PC-9 (cell line): ENCODE measurements at regions not wholly inside any gene's neighbourhood (a gene's known extent, or its start where the extent isn't known, plus 50 kb on each side); places are given as distances from the start of the nearest gene placed in this dataset.

Experiments used
- BruUV-seq: library from RNA; stranded (reverse); fragments of 400-500 nt; replicated peaks from 2 replicates; lab custom pipeline; 2021; lab: Mats Ljungman, UMichigan
- CTCF ChIA-PET: fragments of 300-600 bp; sonication (Branson Sonifier 250); formaldehyde crosslinking; loops from one replicate; lab custom pipeline; 2022; ENCODE audit warnings: antibody characterized with exemption; lab: Charles Lee
- POLR2A ChIA-PET: fragments of 300-600 bp; sonication (Branson Sonifier 250); formaldehyde crosslinking; loops from one replicate; lab custom pipeline; 2022; ENCODE audit warnings: antibody characterized with exemption; ENCODE audit not compliant: unreplicated experiment; lab: Charles Lee
- DNase-seq, 2 experiments: peaks; one replicate each; pipeline versions ENCODE4 v3.0.0 to v3.0.0-alpha.2; 2015 to 2022; ENCODE audit warnings: mixed read lengths in 1 of 2
- H2AFZ ChIP-seq: fragments of 200-600 bp; sonication (generic); 2 replicates; pipeline ENCODE4 v1.8.1; 2017; ENCODE audit warnings: antibody characterized with exemption
- H3F3A ChIP-seq: fragments of 200-600 bp; sonication (generic); 2 replicates; pipeline ENCODE4 v1.8.1; 2017; ENCODE audit warnings: antibody characterized with exemption, mild to moderate bottlenecking, low read depth; ENCODE audit not compliant: insufficient read depth
- H3K27ac ChIP-seq: fragments of 200-600 bp; sonication (generic); 2 replicates; pipeline ENCODE4 v1.6.1; 2016; ENCODE audit warnings: mixed run types
- H3K27me3 ChIP-seq: fragments of 200-600 bp; sonication (generic); 2 replicates; pipeline ENCODE4 v1.6.1; 2016; ENCODE audit warnings: low read depth, mixed run types; ENCODE audit not compliant: insufficient read depth
- H3K36me3 ChIP-seq: fragments of 200-600 bp; sonication (generic); 2 replicates; pipeline ENCODE4 v1.6.1; 2016; ENCODE audit warnings: low read depth, mixed run types
- H3K4me1 ChIP-seq: fragments of 200-600 bp; sonication (generic); replicated peaks from 2 replicates; pipeline ENCODE4 v1.6.1; 2016; ENCODE audit warnings: mixed run types; ENCODE audit not compliant: insufficient read depth
- H3K4me2 ChIP-seq: fragments of 200-600 bp; sonication (generic); 2 replicates; pipeline ENCODE4 v1.6.1; 2017; ENCODE audit warnings: mixed run types
- H3K4me3 ChIP-seq: fragments of 200-600 bp; sonication (generic); 2 replicates; pipeline ENCODE4 v1.6.1; 2016; ENCODE audit warnings: mixed run types
- H3K79me2 ChIP-seq: fragments of 200-600 bp; sonication (generic); 2 replicates; pipeline ENCODE4 v1.6.1; 2017; ENCODE audit warnings: low read depth, mixed run types
- H3K9me2 ChIP-seq: fragments of 200-600 bp; sonication (generic); 2 replicates; pipeline ENCODE4 v1.8.1; 2017; ENCODE audit warnings: mild to moderate bottlenecking; ENCODE audit not compliant: insufficient read depth
- H3K9me3 ChIP-seq: fragments of 200-600 bp; sonication (generic); 2 replicates; pipeline ENCODE4 v1.8.1; 2016; ENCODE audit warnings: low read depth; ENCODE audit not compliant: insufficient read depth
- H4K20me1 ChIP-seq: fragments of 200-600 bp; sonication (generic); 2 replicates; pipeline ENCODE4 v1.8.1; 2017; ENCODE audit not compliant: insufficient read depth
- CTCF ChIP-seq: fragments of 200-600 bp; sonication (generic); conservative IDR thresholded peaks from 2 replicates; pipeline ENCODE4 v1.6.1; 2017; ENCODE audit warnings: mixed run types, antibody characterized with exemption, mild to moderate bottlenecking, moderate library complexity
- EZH2 ChIP-seq: fragments of 200-600 bp; sonication (generic); IDR thresholded peaks from 2 replicates; pipeline ENCODE4 v1.8.0; 2017; ENCODE audit warnings: antibody characterized with exemption, low read depth
- intact Hi-C: fragments of 100-400 bp; cut with micrococcal nuclease; formaldehyde crosslinking; loops from one replicate; pipeline ENCODE4 v1.10.0; 2022; ENCODE audit not compliant: unreplicated experiment

- Histone ChIP-seq H4K20me1 (no peaks in the 10 kb centered on the region), H3K27ac (no peak overlapping the region), H3K36me3 (no peaks in the 10 kb centered on the region), H3K79me2 (no peaks in the 10 kb centered on the region), H3K9me2 (no peaks in the 10 kb centered on the region), H3F3A (no peaks in the 10 kb centered on the region), H3K4me3 (no peak overlapping the region), H3K27me3 (no peaks in the 10 kb centered on the region), H3K4me1 (no peaks in the 10 kb centered on the region), H3K9me3 (no peaks in the 10 kb centered on the region), H3K4me2 (no peak overlapping the region), H2AFZ (no peak overlapping the region)
- TF ChIP-seq CTCF (no peak), EZH2 (no peak)
- ChIA-PET POLR2A (no interaction called here), CTCF (no interaction called here)
- no TSS peak for BruUV-seq
- no peak for DNase-seq
- intact Hi-C loops: no loop called here
Observed at GRCh38 chr10:130573446-130573845, 437.3 kb downstream of the GLRX3 start.

GRCh38 chr10:130575756-130576285 lies 439.6 kb downstream of the GLRX3 start:
- no peak overlapping the region for H3K4me2 ChIP-seq
- H3K9me2 ChIP-seq: no peaks in the 10 kb centered on the region
- TF ChIP-seq CTCF (no peak), EZH2 (no peak)
- no peaks in the 10 kb centered on the region for H3K36me3 ChIP-seq
- H2AFZ ChIP-seq: no peak overlapping the region
- POLR2A ChIA-PET: no interaction called here
- no peak for DNase-seq
- H3K79me2 ChIP-seq: no peaks in the 10 kb centered on the region
- H3K27me3 ChIP-seq: no peaks in the 10 kb centered on the region
- no peaks in the 10 kb centered on the region for H3F3A ChIP-seq
- no peaks in the 10 kb centered on the region for H3K9me3 ChIP-seq
- H4K20me1 ChIP-seq: no peaks in the 10 kb centered on the region
- no TSS peak for BruUV-seq
- H3K27ac ChIP-seq: no peak overlapping the region
- no peak overlapping the region for H3K4me3 ChIP-seq
- intact Hi-C loops: no loop called here
- CTCF ChIA-PET: no interaction called here
- H3K4me1 ChIP-seq: no peaks in the 10 kb centered on the region

GRCh38 chr10:130576427-130576826 lies 440.2 kb downstream of the GLRX3 start:
- TF ChIP-seq CTCF: no peak
- no peak for TF ChIP-seq EZH2
- no peak overlapping the region for H3K27ac ChIP-seq
- H4K20me1 ChIP-seq: no peaks in the 10 kb centered on the region
- CTCF ChIA-PET: no interaction called here
- no peak for DNase-seq
- intact Hi-C loops: no loop called here
- H3K36me3 ChIP-seq: no peaks in the 10 kb centered on the region
- BruUV-seq: no TSS peak
- no peaks in the 10 kb centered on the region for H3K4me1 ChIP-seq
- no peaks in the 10 kb centered on the region for H3K79me2 ChIP-seq
- H3F3A ChIP-seq: no peaks in the 10 kb centered on the region
- H3K9me2 ChIP-seq: no peaks in the 10 kb centered on the region
- no peak overlapping the region for H3K4me3 ChIP-seq
- H3K27me3 ChIP-seq: no peaks in the 10 kb centered on the region
- POLR2A ChIA-PET: no interaction called here
- H3K9me3 ChIP-seq: no peaks in the 10 kb centered on the region
- H3K4me2 ChIP-seq: no peak overlapping the region
- no peak overlapping the region for H2AFZ ChIP-seq
